Esophagus squamous epithelium (tissue), 5 donors: ENCODE measurements at regions not wholly inside any gene's neighbourhood (a gene's known extent, or its start where the extent isn't known, plus 50 kb on each side); places are given as distances from the start of the nearest gene placed in this dataset.

ENCODE experiments used
- DNase-seq: peaks from one replicate; lab custom pipeline; 2025; lab: John Stamatoyannopoulos, UW
- H3K27ac ChIP-seq, 4 donors: fragments of 200-600 bp; sonication (generic); one replicate each; pipeline ENCODE4 v1.5.1; 2016 to 2019; ENCODE audit warnings: mild to moderate bottlenecking in 1 of 4
- H3K27me3 ChIP-seq, 4 donors: fragments of 200-600 bp; sonication (generic); 1 replicate in 3 of 4; 2 replicates in 1 of 4; pipeline versions ENCODE4 v1.5.1 to v1.6.0; 2017 to 2021; ENCODE audit warnings: antibody characterized with exemption in 1 of 4
- H3K36me3 ChIP-seq, 3 donors: fragments of 200-600 bp; sonication (generic); one replicate each; pipeline ENCODE4 v1.5.1; 2016 to 2019
- H3K4me1 ChIP-seq, 3 donors: fragments of 200-600 bp; sonication (generic); one replicate each; pipeline ENCODE4 v1.5.1; 2017 to 2019
- H3K4me3 ChIP-seq, 4 donors: fragments of 200-600 bp; sonication (generic); 1 replicate in 3 of 4; 2 replicates in 1 of 4; pipeline ENCODE4 v1.5.1; 2016 to 2019; ENCODE audit warnings: mild to moderate bottlenecking in 2 of 4, moderate library complexity in 1 of 4
- H3K9me3 ChIP-seq, 3 donors: fragments of 200-600 bp; sonication (generic); one replicate each; pipeline ENCODE4 v1.5.1; 2016 to 2019
- CTCF ChIP-seq, 6 experiments: fragments of 450-650 bp in 4 of 6; fragments of 200-600 bp in 2 of 6; sonication (generic) in 2 of 6; IDR thresholded peaks; one replicate each; pipeline ENCODE4 v1.5.1; 2016 to 2019; ENCODE audit warnings: antibody characterized with exemption in 6 of 6, mild to moderate bottlenecking in 4 of 6, moderate library complexity in 4 of 6
- POLR2A ChIP-seq, 4 donors: fragments of 450-650 bp; IDR thresholded peaks; one replicate each; pipeline ENCODE4 v1.6.1; 2017; ENCODE audit warnings: antibody characterized with exemption in 4 of 4, mild to moderate bottlenecking in 4 of 4, moderate library complexity in 3 of 4
- WGBS, 2 donors: methylation state at CpG; one replicate each; pipeline ENCODE4 v1.1.5; 2018; 5-methylcytosine and 5-hydroxymethylcytosine counted together
- intact Hi-C: fragments of 100-400 bp; cut with DNase I; formaldehyde crosslinking; loops from one replicate; pipeline ENCODE4 v1.15.0; 2022
- donor health status: DM: yes; HTN: yes; CAD: no.

- no peak for DNase-seq
- no peaks in the 10 kb centered on the region for H3K36me3 ChIP-seq
- peaks cover 0 to 4% (median 0%) of the 10 kb centered on the region in 3 donors for H3K9me3 ChIP-seq
- TF ChIP-seq POLR2A (IDR thresholded peaks at IDR 0.05) (no peak), CTCF (IDR thresholded peaks at IDR 0.05) (no peak)
- H3K27me3 ChIP-seq, result no peaks in the 10 kb centered on the region
- intact Hi-C loops, result no loop called here
- H3K4me1 ChIP-seq, result peaks cover 0 to 55% (median 27%) of the 10 kb centered on the region in 3 donors
- H3K27ac ChIP-seq, result peak overlapping the region; percentile 73 to 85 (median 78)
- 27 to 37% methylated on average over 4 of the region's 4 CpGs for WGBS, 2 donors
- H3K4me3 ChIP-seq, result no peak overlapping the region
Observed at GRCh38 chr11:13160806-13161205, 116.8 kb upstream of the BMAL1 start.

- no peaks in the 10 kb centered on the region for H3K36me3 ChIP-seq
- 38 to 75% methylated on average over 2 of the region's 2 CpGs for WGBS, 2 donors
- peak overlapping the region in 1 of 4 donors; percentile 6 for H3K27ac ChIP-seq
- TF ChIP-seq POLR2A (IDR thresholded peaks at IDR 0.05) (no peak), CTCF (IDR thresholded peaks at IDR 0.05) (no peak)
- peaks cover 0 to 64% (median 37%) of the 10 kb centered on the region in 3 donors for H3K4me1 ChIP-seq
- H3K9me3 ChIP-seq, result no peaks in the 10 kb centered on the region
- no peak overlapping the region for H3K4me3 ChIP-seq
- DNase-seq, result no peak
- H3K27me3 ChIP-seq, result no peaks in the 10 kb centered on the region
- intact Hi-C loops, result no loop called here
Observed at GRCh38 chr11:13163158-13163557, 114.4 kb upstream of the BMAL1 start.

- Histone ChIP-seq H3K27ac (no peak overlapping the region), H3K4me3 (no peak overlapping the region), H3K36me3 (no peaks in the 10 kb centered on the region), H3K9me3 (no peaks in the 10 kb centered on the region), H3K27me3 (no peaks in the 10 kb centered on the region), H3K4me1 (peaks cover 0 to 61% (median 35%) of the 10 kb centered on the region in 3 donors)
- DNase-seq, result no peak
- intact Hi-C loops, result no loop called here
- WGBS, 2 donors, result 90 to 100% methylated on average over 1 of the region's 1 CpG
- TF ChIP-seq POLR2A (IDR thresholded peaks at IDR 0.05) (no peak), CTCF (IDR thresholded peaks at IDR 0.05) (no peak)
Observed at GRCh38 chr11:13166036-13166435, 111.6 kb upstream of the BMAL1 start.

GRCh38 chr11:13168271-13168670, 109.3 kb upstream of the BMAL1 start:
- 30 to 92% methylated on average over 2 to 4 of the region's 4 CpGs for WGBS, 2 donors
- Histone ChIP-seq H3K36me3 (no peaks in the 10 kb centered on the region), H3K27ac (peak overlapping the region; percentile 61 to 82 (median 72)), H3K9me3 (no peaks in the 10 kb centered on the region), H3K4me3 (no peak overlapping the region), H3K27me3 (peaks cover 0 to 3% (median 0%) of the 10 kb centered on the region in 4 donors), H3K4me1 (peaks cover 0 to 39% (median 23%) of the 10 kb centered on the region in 3 donors)
- TF ChIP-seq CTCF (IDR thresholded peaks at IDR 0.05) (no peak), POLR2A (IDR thresholded peaks at IDR 0.05) (no peak)
- intact Hi-C loops, result no loop called here
- DNase-seq, result no peak

GRCh38 chr11:13169709-13170108, 107.9 kb upstream of the BMAL1 start:
- H3K27me3 ChIP-seq, result peaks cover 0 to 3% (median 0%) of the 10 kb centered on the region in 4 donors
- WGBS, 2 donors, result 21 to 45% methylated on average over 2 of the region's 2 CpGs
- TF ChIP-seq CTCF (IDR thresholded peaks at IDR 0.05) (no peak), POLR2A (IDR thresholded peaks at IDR 0.05) (no peak)
- no peaks in the 10 kb centered on the region for H3K36me3 ChIP-seq
- intact Hi-C loops, result no loop called here
- peaks cover 0 to 38% (median 23%) of the 10 kb centered on the region in 3 donors for H3K4me1 ChIP-seq
- H3K4me3 ChIP-seq, result no peak overlapping the region
- no peak for DNase-seq
- no peaks in the 10 kb centered on the region for H3K9me3 ChIP-seq
- peak overlapping the region; percentile 16 to 82 (median 65) for H3K27ac ChIP-seq
